ENCODE measurements at regions not wholly inside any gene's neighbourhood (a gene's known extent, or its start where the extent isn't known, plus 50 kb on each side); places are given as distances from the start of the nearest gene placed in this dataset.

GRCh38 chr1:11374748-11375110, 101.7 kb downstream of the UBIAD1 start:
- H2AFZ ChIP-seq (ENCODE audit: low read depth, low read length), result no peak overlapping the region
- H3K9me2 ChIP-seq (ENCODE audit: insufficient read depth, low read length), result no peaks in the 10 kb centered on the region
- no peak overlapping the region for H3K27ac ChIP-seq (ENCODE audit: low read length)
- H3K36me3 ChIP-seq (ENCODE audit: insufficient read depth, low read length), result no peaks in the 10 kb centered on the region
- no peaks in the 10 kb centered on the region for H3F3A ChIP-seq (ENCODE audit: insufficient read depth, low read length, poor library complexity, severe bottlenecking)
- no peak overlapping the region for H3K9ac ChIP-seq (ENCODE audit: low read length)
- no peaks in the 10 kb centered on the region for H3K79me2 ChIP-seq (replicated peaks; ENCODE audit: insufficient read depth, low read length)
- TF ChIP-seq EZH2 (IDR thresholded peaks at IDR 0.05; ENCODE audit: borderline replicate concordance, insufficient read depth, low read length, poor library complexity, severe bottlenecking) (no peak), RAD21 (conservative IDR thresholded peaks at IDR 0.05) (no peak), TAF1 (IDR thresholded peaks at IDR 0.05; ENCODE audit: low read depth) (no peak), SMC3 (conservative IDR thresholded peaks at IDR 0.05; ENCODE audit: poor library complexity) (no peak), POLR2AphosphoS5 (IDR thresholded peaks at IDR 0.05) (no peak), MXI1 (conservative IDR thresholded peaks at IDR 0.05; ENCODE audit: poor library complexity, severe bottlenecking) (no peak), EP300 (conservative IDR thresholded peaks at IDR 0.05; ENCODE audit: poor library complexity, severe bottlenecking) (no peak)
- TF ChIP-seq, protein P1, sequence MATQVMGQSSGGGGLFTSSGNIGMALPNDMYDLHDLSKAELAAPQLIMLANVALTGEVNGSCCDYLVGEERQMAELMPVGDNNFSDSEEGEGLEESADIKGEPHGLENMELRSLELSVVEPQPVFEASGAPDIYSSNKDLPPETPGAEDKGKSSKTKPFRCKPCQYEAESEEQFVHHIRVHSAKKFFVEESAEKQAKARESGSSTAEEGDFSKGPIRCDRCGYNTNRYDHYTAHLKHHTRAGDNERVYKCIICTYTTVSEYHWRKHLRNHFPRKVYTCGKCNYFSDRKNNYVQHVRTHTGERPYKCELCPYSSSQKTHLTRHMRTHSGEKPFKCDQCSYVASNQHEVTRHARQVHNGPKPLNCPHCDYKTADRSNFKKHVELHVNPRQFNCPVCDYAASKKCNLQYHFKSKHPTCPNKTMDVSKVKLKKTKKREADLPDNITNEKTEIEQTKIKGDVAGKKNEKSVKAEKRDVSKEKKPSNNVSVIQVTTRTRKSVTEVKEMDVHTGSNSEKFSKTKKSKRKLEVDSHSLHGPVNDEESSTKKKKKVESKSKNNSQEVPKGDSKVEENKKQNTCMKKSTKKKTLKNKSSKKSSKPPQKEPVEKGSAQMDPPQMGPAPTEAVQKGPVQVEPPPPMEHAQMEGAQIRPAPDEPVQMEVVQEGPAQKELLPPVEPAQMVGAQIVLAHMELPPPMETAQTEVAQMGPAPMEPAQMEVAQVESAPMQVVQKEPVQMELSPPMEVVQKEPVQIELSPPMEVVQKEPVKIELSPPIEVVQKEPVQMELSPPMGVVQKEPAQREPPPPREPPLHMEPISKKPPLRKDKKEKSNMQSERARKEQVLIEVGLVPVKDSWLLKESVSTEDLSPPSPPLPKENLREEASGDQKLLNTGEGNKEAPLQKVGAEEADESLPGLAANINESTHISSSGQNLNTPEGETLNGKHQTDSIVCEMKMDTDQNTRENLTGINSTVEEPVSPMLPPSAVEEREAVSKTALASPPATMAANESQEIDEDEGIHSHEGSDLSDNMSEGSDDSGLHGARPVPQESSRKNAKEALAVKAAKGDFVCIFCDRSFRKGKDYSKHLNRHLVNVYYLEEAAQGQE (IDR thresholded peaks at IDR 0.05; ENCODE audit: borderline replicate concordance), result no peak
- TF ChIP-seq, protein P2, sequence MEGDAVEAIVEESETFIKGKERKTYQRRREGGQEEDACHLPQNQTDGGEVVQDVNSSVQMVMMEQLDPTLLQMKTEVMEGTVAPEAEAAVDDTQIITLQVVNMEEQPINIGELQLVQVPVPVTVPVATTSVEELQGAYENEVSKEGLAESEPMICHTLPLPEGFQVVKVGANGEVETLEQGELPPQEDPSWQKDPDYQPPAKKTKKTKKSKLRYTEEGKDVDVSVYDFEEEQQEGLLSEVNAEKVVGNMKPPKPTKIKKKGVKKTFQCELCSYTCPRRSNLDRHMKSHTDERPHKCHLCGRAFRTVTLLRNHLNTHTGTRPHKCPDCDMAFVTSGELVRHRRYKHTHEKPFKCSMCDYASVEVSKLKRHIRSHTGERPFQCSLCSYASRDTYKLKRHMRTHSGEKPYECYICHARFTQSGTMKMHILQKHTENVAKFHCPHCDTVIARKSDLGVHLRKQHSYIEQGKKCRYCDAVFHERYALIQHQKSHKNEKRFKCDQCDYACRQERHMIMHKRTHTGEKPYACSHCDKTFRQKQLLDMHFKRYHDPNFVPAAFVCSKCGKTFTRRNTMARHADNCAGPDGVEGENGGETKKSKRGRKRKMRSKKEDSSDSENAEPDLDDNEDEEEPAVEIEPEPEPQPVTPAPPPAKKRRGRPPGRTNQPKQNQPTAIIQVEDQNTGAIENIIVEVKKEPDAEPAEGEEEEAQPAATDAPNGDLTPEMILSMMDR (IDR thresholded peaks at IDR 0.05; ENCODE audit: poor library complexity, severe bottlenecking), result no peak
- no peak overlapping the region for H3K4me3 ChIP-seq (ENCODE audit: low read length)
- no peaks in the 10 kb centered on the region for H4K20me1 ChIP-seq (ENCODE audit: insufficient read depth)
- no peaks in the 10 kb centered on the region for H3K9me3 ChIP-seq (ENCODE audit: low read length)
- H3K4me2 ChIP-seq (ENCODE audit: low read length), result no peak overlapping the region
- H3K27me3 ChIP-seq (ENCODE audit: insufficient read depth, low read depth, low read length), result no peaks in the 10 kb centered on the region

- Histone ChIP-seq H3K27me3 (ENCODE audit: insufficient read depth, low read depth, low read length) (no peaks in the 10 kb centered on the region), H3K4me2 (ENCODE audit: low read length) (no peak overlapping the region), H3K9ac (ENCODE audit: low read length) (no peak overlapping the region), H3K9me2 (ENCODE audit: insufficient read depth, low read length) (no peaks in the 10 kb centered on the region), H3K9me3 (ENCODE audit: low read length) (no peaks in the 10 kb centered on the region), H4K20me1 (ENCODE audit: insufficient read depth) (no peaks in the 10 kb centered on the region), H3K27ac (ENCODE audit: low read length) (no peak overlapping the region), H3K4me3 (ENCODE audit: low read length) (no peak overlapping the region), H3F3A (ENCODE audit: insufficient read depth, low read length, poor library complexity, severe bottlenecking) (no peaks in the 10 kb centered on the region), H3K36me3 (ENCODE audit: insufficient read depth, low read length) (no peaks in the 10 kb centered on the region), H3K79me2 (replicated peaks; ENCODE audit: insufficient read depth, low read length) (no peaks in the 10 kb centered on the region), H2AFZ (ENCODE audit: low read depth, low read length) (no peak overlapping the region)
- TF ChIP-seq EZH2 (IDR thresholded peaks at IDR 0.05; ENCODE audit: borderline replicate concordance, insufficient read depth, low read length, poor library complexity, severe bottlenecking), result no peak
- TF ChIP-seq MXI1 (conservative IDR thresholded peaks at IDR 0.05; ENCODE audit: poor library complexity, severe bottlenecking), result no peak
- TF ChIP-seq SMC3 (conservative IDR thresholded peaks at IDR 0.05; ENCODE audit: poor library complexity), result no peak
- no peak for TF ChIP-seq TAF1 (IDR thresholded peaks at IDR 0.05; ENCODE audit: low read depth)
- no peak for TF ChIP-seq POLR2AphosphoS5 (IDR thresholded peaks at IDR 0.05)
- TF ChIP-seq, protein P2 (IDR thresholded peaks at IDR 0.05; ENCODE audit: poor library complexity, severe bottlenecking), result no peak
- TF ChIP-seq EP300 (conservative IDR thresholded peaks at IDR 0.05; ENCODE audit: poor library complexity, severe bottlenecking), result no peak
- TF ChIP-seq RAD21 (conservative IDR thresholded peaks at IDR 0.05), result no peak
- TF ChIP-seq, protein P1 (IDR thresholded peaks at IDR 0.05; ENCODE audit: borderline replicate concordance), result no peak
Observed at GRCh38 chr1:11377001-11377583, 101.9 kb upstream of the DISP3 start.
